Astrocyte (in vitro differentiated cells and primary cell): ENCODE measurements at regions not wholly inside any gene's neighbourhood (a gene's known extent, or its start where the extent isn't known, plus 50 kb on each side); places are given as distances from the start of the nearest gene placed in this dataset.

Experiments used
- EZH2 ChIP-seq: IDR thresholded peaks from 2 replicates; pipeline ENCODE4 v1.6.1; 2012; ENCODE audit warnings: mild to moderate bottlenecking, low read length, inconsistent platforms; ENCODE audit not compliant: insufficient read depth
- TF ChIP-seq, protein P1 (sequence below): IDR thresholded peaks from 2 replicates; pipeline ENCODE4 v1.5.1; 2011; ENCODE audit warnings: low read depth, mild to moderate bottlenecking, inconsistent platforms, low read length, moderate library complexity; ENCODE audit not compliant: insufficient read depth

DNA sequence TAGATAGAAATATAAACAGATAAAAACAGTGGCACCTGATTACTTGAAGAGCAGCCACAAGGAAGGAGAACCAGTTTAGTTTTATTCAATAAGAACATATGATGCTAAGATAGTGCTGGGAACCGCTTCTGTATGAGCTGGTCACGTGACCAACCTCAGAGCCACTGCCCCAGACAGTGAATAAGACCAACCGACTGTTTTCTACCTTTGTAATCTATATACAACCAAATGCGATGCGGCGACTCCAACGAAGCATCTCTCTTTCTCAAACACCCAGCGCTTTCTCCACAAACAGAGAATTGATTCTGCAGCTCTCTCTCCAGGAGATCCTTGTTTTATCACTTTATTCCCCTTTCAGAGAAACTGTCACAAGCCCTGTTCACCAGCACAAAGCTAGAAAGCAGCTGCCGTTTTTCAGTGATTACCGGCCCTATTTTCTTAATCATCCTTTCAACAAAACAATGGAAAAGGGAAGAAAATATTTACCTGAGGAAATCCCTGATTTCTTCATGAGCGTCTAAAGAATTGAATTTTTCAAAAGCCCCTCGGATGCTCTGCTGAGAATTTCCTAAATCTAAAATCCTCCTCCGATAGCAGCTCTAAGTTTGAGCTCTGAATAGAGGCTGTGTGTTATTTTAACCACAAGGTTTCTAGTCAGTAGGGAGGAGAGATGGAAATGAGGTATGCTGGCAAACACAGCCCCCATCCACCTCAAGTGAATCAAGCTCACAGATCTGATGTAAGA, 55.7 kb upstream of the JCAD start:
- TF ChIP-seq, protein P1, sequence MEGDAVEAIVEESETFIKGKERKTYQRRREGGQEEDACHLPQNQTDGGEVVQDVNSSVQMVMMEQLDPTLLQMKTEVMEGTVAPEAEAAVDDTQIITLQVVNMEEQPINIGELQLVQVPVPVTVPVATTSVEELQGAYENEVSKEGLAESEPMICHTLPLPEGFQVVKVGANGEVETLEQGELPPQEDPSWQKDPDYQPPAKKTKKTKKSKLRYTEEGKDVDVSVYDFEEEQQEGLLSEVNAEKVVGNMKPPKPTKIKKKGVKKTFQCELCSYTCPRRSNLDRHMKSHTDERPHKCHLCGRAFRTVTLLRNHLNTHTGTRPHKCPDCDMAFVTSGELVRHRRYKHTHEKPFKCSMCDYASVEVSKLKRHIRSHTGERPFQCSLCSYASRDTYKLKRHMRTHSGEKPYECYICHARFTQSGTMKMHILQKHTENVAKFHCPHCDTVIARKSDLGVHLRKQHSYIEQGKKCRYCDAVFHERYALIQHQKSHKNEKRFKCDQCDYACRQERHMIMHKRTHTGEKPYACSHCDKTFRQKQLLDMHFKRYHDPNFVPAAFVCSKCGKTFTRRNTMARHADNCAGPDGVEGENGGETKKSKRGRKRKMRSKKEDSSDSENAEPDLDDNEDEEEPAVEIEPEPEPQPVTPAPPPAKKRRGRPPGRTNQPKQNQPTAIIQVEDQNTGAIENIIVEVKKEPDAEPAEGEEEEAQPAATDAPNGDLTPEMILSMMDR = no peak
- no peak for TF ChIP-seq EZH2
